Stimulated activated CD8-positive, alpha-beta memory T cell treated with anti-CD3 and anti-CD28 coated beads, Interleukin-4, amount 100 ng/mL, for 4 hours (primary cell): ENCODE measurements at regions not wholly inside any gene's neighbourhood (a gene's known extent, or its start where the extent isn't known, plus 50 kb on each side); places are given as distances from the start of the nearest gene placed in this dataset.

ENCODE experiments used
- DNase-seq, 2 donors: peaks; one replicate each; pipeline ENCODE4 v3.0.0-alpha.2; 2020; ENCODE audit warnings: low read depth in 2 of 2, low spot score in 1 of 2

DNA sequence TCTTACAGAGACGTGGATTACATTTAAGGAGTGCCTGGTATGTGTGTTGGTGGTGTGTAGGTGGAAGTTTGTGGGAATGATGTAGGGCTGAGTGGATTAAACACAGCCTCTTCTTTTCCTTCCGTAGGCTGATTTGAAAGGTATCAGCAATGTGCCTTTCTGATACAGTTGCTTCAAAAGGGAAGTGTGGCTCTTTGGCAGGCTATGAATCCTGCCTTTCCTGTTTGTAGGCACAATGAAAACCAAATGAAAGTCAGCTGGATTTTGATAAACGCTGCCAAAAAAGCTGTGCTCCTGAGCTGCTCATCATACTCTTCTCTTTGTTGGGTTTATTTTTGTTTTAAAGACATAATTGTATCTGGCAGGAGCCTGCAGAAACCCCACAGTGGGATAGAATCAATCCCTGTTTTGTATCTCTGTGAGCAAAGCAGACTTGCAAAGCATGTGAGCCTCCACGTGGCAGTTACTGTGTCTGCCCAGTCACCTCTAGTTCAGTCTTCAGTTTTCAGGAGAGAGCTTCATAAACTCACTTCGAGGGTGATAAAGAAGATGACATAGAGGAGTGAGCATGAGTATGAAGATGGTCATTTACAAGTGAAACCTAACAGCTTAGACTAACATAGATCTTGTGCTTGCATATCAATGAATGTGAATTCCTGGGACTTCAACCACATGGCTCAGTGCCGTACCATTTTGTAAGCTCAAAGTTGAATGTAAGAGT lies 655.7 kb upstream of the KIRREL3 start:
- DNase-seq = no peak

DNA sequence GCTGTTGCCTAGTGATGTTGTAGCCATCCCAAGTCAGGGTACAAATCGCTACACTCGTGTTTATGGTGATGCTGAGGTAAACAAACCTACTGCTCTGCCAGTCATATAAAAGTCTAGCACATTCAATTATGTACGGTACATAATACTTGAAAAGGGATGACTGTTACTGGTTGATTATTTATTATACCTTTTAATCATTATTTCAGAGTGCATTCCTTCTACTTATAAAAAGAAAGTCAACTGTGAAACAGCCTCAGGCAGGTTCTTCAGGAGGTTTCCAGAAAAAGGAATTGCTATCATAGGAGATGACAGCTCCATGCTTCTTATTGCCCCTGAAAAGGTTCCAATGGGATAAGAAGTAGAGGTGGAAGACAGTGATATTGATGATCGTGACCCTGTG lies 652.5 kb upstream of the KIRREL3 start:
- no peak for DNase-seq

DNA sequence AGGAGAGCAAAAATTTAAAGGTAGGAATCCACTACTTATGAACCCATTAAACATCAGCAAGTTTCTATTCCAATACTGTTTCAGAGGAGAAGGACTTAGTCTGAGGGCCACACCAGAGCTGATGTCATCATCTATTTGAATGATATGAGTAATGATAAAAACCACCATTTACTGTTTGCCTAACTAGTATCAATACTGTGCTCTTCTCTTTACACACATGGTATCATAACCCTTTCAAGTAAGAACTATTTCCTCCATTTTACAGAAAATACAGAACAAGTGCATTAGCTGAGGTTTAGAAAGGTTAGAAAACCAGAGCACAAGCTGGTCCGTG lies 651.3 kb upstream of the KIRREL3 start:
- DNase-seq = no peak

DNA sequence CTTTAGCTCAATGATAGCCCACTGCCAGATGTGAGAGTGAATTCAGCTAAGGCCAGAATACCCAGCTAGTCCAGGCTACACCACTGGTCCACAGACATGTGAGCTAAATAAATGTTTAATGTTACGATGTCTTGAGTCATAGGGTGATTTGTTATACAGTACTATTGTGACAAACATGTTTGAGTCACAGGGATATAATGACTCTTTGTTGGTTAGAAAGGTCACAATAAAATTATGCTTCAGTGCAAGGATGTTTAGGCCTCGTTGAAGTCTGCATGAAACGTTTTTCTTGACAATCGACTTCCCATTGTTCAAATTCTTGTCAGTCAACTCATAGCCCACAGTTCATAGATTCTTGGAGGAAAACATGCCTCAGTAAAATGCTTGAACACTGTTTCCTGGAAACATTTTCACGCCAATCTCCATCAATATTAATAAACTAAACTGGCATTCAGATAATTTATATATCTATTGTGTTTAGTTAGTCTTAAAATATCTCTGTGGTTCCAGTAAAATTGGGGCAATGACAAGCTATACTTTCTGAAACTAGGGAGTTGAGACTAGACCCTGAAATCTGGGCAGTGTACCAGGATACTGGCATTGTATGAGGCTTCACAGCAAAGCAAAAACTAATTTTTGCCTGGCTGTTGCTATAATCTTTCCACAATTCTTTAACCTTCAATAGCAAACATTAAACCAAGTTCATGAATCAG lies 650.8 kb upstream of the KIRREL3 start:
- no peak for DNase-seq

DNA sequence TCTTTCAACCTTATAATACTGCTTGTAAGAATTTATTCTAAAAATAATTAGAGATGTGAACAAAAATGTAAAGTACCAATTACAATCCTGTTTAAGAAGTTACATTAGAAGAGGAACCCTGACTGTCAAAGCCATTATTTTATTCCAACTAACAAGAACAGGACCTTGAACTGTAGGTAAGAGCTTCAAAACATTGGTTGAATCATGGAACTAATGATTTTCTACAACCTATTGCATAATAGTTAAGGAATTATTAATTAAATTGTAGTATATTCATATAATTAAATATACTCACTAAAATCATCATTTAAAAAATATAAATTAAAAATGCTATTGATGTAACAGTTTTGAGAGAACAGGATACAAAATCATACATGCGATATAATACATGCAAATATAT lies 649.4 kb upstream of the KIRREL3 start:
- no peak for DNase-seq

DNA sequence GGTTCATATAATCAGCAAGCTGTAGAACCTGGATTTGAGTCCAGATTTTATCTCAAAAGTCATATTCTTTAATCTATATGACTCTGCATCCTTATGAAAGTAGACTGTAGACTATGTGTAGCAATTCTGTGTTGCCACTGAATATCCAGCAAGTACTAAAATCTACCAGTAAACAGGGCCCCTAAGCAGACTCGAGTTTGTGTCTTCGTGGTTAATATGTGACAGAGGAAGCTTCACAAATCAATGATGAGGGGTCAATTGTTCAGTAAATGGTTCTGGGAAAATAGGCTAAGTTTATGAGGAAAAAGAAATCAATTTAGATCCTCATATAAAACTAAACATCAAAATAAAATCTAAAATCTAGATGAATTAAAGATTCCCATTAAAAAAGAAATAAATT lies 648.5 kb upstream of the KIRREL3 start:
- no peak for DNase-seq

DNA sequence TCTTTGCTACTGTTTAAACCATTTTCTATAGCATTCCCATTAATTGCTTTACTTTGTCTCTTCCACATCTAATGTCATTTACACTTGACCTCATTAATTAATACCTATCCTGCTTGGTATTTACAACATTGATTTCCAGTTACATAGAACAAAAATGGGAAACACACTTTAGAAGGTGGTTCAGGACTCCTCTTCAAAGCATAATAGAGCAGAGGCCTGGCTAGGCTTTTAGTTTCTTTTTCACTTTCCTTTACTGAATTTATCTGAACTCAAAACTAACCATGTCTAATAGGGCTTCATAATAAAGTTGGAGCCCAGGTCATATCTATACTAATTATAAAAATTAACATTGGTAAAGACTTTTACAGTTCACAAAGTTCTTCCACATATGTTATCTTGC lies 648.0 kb upstream of the KIRREL3 start:
- DNase-seq = no peak

DNA sequence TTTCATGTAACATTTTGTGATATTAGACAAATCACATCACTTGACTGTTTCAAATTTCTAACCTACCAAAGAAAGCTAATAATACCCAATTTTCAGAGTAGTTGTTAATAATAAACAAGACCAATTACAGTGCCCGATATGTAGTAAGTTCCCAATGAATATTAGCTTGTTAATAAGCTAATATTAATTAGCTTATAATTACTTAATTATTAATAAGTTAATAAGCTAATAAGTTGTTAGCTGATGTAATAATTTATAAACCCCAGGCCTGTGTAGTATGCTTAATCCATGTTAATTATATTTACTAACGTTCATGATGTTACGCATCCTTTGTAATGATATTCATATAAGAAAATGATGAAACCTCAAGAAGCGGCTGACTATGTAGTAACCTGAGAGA lies 643.8 kb upstream of the KIRREL3 start:
- DNase-seq = no peak

DNA sequence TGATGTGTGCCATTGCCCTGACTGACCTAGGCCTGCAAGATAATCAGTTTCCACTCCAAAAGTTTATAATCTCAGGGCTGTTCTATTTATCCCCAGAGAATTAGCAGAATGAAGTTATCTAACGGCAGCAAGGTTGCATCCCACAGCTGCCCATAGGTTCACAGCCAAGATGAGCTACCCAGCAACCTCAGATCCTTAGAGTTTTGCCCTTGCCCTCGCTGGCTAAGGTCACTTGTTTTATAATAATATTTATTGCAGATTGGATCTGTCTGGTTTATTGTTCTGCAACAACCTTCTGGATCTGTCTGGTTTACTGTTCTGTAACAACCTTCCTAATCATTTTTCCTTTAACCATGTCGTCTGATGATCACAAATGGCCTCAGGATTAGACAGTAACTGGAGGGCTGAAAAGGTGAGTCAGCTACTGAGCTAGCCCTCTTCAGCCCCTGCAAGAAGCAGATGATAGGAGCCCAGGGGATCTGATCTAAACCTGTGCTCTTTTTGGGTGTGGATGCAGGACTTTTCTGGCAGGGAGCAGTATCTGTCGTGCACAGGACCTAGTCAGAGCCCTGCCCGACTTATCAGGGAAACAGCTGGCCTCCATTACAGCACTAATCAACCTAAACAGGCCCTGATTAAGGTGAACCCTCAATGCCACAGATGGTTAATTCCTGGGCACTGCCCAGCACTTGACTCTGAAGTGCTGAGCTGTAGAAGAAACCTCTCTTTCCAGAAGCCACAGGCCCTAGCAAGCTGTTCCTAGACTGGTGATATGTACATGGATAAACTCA lies 642.9 kb upstream of the KIRREL3 start:
- no peak for DNase-seq

DNA sequence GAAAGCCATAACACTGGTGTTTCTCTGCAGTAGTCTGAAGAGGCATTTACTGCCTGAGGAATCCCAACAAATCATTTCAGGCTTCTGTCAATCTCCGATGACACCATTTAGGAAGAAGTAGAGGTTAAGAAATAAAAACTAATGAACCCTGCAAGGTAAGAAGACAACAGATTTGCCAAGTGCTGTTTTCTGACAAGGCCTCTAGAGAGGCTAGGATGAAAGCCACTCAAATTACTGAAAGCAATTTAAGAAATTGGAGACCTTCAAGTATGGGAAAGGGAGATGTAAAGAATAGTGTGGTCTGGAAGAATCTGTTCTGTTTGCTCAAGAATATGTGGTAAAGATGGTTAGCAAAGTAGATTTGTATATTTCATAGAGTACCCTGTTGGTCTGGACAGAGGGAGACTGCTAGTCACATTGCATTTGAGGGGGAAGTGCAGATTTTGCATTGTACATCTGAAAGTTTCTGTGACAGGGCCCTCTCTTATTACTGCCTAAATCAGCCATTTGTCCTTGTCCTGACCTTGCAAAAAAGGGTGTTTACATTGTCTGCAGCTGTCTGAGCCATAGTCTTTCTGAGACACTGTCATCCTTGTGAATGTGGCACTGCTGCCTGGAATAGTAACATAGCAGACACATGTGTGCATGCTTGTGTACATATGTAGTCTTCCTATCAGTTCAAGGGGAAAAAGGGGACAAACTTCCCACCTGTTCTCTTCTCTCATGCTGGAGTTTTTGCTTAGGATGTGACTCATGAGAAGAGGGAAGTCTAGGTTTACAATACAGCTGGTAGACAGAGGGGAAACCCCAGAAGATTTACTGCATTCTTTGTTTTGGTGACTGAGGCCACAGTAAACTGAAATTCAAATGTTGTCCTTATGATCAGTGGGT lies 640.2 kb upstream of the KIRREL3 start:
- no peak for DNase-seq

DNA sequence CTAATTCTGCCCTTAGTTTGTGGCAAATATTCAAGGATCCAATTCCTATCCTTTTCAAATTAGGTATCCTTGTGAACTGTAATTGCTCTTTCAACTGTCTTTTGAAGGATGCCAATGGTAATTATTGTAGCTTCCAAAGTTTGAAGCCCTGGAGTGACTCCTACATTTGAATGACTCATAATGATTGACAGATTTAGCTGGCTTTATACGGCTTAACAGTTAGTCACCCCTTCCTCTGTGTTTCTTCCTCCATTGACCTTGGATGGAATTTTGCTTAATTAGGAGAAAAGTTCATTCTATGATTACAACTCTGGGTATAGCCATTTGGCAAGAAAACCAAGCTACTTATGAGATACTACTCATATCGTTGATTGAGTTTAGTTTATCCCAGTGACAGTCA lies 639.3 kb upstream of the KIRREL3 start:
- DNase-seq = no peak

DNA sequence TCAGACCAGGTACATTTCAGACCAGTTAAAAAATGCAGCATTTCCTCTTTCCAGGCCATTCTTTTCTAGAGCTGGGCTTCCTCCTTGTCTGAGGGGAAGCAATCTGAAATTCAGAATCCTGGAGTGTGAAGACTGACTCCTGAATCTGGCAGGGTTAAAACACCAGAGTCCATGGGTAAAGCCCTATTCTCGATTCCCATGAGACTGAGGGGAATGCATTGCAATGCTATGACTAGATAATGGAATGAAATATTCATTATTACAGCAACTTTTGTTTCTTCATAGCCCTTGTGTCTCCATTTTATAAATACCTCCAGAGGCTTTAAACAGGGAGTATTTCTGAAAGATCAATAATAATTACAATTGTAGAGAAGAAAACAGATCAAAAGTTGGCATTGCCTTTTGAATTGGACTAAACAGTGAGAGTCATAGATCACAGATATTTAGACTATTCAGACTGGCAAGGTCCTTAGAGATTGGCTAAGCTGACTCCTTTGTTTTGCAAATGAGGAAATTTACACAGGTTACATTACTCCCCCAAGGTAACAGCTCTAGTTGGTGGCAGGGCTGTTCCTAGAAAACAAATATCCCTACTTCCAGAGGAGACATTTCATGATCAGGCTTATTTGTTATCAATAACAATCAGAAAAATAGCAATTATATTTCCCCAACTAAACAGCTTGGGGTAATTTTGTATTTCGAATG lies 632.6 kb upstream of the KIRREL3 start:
- DNase-seq = no peak

DNA sequence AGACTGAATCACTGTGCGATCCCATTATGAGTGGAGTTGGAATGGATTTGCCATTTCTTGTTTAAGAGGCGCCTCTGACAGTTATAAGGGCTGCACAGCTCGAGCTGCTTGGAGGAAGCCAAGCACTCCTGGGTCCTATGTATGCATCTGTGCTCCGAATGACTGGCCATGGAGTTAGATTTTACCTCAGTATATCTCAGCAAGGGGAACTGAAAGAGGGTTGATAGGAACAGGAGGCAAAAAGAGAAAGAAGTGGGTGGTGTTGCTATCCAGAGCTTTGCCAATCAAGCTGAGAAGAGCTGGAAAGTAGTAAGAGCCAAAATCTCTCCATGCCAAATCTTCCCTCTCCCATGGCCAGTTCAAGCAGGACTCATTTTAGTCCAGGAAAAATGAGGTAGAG lies 632.0 kb upstream of the KIRREL3 start:
- DNase-seq = no peak

DNA sequence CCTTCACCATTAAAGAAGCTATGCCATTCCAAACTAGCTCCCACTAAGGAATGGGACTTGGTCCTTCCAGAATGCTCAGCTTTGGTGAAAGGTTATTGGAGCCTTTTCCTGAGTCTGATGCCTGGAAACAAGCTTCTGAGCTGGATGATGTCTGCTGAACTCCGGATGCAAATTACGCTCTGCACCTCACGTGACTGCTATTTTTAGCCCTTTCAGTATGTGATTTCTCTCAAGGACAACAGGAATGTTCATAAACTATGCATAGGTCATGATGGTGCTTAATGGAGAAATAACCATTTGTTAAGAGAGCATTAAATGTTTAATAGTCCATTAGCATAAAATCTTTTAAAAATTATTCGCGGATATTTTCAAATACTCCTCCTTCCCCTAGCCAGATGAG lies 631.4 kb upstream of the KIRREL3 start:
- no peak for DNase-seq

DNA sequence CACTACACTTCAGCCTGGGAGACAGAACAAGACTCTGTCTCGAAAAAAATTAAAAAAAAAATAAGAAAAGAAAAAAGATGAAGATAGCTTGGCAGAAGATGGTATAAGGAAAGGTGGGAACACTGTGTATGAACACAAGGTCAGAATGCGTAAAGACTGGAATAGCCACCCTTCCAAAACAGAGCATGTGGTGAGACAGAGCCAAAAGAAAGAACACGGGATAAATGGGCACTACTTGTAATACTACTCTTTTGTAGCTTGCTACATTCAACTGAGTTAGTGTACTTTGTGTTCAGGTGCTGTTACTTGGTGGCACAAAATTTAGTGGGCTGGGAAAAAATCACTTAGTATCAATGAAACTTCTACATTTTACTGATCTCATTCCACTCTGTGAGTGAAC lies 628.6 kb upstream of the KIRREL3 start:
- DNase-seq = no peak

DNA sequence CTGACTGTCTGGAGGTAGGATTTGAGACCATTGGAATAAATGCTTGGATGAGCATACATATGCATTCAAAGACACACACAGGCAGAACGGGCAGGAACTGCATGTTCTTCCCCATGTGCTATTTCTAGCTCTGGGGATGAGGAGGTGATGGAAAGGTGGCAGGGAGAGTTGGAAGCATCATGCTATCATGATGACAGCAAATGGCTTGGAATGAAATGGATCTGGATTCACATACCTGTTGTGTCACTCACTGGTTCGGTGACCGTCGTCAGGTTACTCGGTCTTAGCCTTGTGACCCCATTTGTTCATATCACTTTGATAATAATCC lies 627.9 kb upstream of the KIRREL3 start:
- DNase-seq = no peak

DNA sequence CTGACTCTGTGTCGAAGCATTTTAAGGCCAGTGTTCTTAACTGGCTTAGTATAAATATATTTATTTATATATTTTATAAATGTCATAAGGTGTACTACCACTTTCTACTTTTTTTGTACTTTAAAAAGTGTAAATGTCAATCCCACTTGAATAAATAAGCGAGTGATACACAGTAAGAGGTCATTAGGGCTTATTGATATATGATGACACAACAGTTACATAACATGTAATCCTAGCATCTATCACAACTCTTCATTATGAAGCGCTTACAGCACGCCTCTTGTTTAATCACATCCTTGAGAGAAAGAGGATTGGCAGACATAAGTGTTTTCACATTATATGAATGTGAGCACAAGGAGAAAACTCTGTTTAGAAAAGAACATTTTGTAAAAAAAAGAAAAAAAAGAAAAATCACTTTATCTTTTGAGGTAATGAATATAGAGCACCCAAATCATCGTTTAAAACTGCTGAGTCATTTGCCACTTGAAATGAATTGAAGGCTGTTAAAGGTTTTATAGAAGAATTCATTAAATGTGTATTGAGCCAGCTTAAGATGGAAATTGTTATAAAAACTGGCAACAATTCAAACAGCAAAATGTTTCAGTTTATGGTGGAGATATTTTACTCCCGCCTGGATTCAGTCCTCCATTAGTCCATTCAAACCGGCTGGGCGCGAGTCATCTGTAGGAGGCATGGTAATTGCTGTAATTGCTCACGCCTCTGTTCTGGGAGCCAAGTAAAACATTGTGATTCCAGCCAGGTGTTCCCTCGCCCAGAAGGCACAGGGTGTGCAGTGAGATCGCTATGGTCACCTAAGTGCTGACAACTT lies 627.3 kb upstream of the KIRREL3 start:
- no peak for DNase-seq

DNA sequence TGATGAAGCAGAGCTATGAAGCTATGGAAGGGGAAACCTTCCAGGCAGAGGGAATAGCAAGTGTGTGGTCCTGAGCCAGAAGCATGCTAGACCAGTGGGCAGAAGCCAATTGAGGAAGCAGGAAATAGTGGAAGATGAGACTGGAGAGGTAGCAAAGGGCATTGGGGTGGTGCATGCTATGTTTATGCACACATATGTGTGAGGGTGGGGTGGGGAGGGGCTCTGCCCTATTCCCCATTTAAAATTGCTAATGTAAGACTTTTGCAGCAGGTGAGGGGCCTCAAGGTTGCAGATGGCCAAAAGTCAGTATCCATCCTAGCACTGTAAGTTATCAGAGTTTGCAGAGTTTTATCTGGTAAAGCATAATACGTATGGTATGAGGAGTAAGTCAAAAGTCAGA lies 626.6 kb upstream of the KIRREL3 start:
- DNase-seq = no peak

DNA sequence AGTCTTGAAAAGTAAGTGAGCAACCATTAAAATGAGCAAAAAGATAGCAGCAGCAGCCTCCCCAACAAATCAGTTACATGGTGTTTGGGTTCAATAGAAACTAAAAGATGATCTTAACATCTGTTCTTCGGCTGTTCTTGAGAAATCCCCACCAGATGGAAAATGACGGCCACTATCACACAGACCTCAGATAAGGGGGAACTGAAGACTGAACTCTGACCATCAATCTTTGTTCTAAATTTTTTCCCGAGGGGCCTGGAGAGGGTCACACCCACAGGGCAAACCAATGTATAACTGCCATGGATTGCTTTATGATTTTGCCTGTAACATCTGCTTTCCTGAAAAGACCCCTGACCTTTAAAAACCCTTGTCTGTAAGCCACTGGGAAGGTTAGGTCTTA lies 624.8 kb upstream of the KIRREL3 start:
- DNase-seq = no peak

DNA sequence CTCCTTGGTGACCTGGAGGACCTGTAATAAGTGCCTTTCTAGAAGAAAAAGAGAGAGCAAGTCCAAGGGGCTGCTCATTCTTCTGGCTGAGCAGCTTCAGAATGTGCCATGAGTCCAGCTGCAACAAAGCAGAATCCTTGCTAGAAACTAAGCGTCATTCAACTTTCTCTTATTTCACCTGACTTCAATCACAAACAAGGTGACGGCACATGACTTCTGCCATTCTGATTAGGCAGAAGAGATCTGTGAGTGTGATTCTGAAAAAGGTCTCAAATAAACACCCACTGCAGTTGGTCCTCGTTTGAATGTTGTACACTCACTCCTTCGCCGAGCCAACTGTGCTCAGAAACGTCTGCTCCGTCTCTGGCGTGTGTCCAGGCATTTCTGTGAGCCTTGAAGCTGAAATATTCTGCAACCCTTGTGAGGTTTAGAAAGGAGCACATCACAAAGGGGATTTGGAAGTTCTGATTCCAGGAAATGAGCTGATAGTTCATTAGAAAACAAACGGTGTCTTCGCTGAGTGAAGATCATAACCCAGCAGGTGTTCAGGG lies 623.8 kb upstream of the KIRREL3 start:
- DNase-seq = no peak
